Chondrocyte (in vitro differentiated cells): ENCODE measurements at regions not wholly inside any gene's neighbourhood (a gene's known extent, or its start where the extent isn't known, plus 50 kb on each side); places are given as distances from the start of the nearest gene placed in this dataset.

Experiments used
- DNase-seq: peaks from one replicate; pipeline ENCODE4 v3.0.0; 2021; ENCODE audit warnings: mixed read lengths, low spot score
- H3K27ac Mint-ChIP-seq: one replicate; pipeline ENCODE4 v1.8.0; 2021; ENCODE audit warnings: mild to moderate bottlenecking, moderate library complexity, mixed read lengths; ENCODE audit not compliant: unreplicated experiment
- H3K27me3 Mint-ChIP-seq: 2 replicates; pipeline ENCODE4 v1.8.0; 2021; ENCODE audit warnings: low read depth, mixed read lengths
- H3K36me3 Mint-ChIP-seq: 2 replicates; pipeline ENCODE4 v1.8.0; 2021; ENCODE audit warnings: low read depth, mixed read lengths
- H3K4me1 Mint-ChIP-seq: 2 replicates; pipeline ENCODE4 v1.8.0; 2021; ENCODE audit warnings: low read depth, mild to moderate bottlenecking, mixed read lengths
- H3K4me3 Mint-ChIP-seq: one replicate; pipeline ENCODE4 v1.8.0; 2021; ENCODE audit warnings: mild to moderate bottlenecking, moderate library complexity, mixed read lengths; ENCODE audit not compliant: unreplicated experiment
- H3K9me3 Mint-ChIP-seq: 2 replicates; pipeline ENCODE4 v1.8.0; 2021; ENCODE audit warnings: low read depth, mixed read lengths
- TF ChIP-seq, protein P1 (sequence below): fragments of 200-600 bp; sonication (generic); IDR thresholded peaks from 2 replicates; pipeline ENCODE4 v1.5.0; 2021; ENCODE audit warnings: antibody characterized with exemption, mild to moderate bottlenecking, moderate library complexity

DNA sequence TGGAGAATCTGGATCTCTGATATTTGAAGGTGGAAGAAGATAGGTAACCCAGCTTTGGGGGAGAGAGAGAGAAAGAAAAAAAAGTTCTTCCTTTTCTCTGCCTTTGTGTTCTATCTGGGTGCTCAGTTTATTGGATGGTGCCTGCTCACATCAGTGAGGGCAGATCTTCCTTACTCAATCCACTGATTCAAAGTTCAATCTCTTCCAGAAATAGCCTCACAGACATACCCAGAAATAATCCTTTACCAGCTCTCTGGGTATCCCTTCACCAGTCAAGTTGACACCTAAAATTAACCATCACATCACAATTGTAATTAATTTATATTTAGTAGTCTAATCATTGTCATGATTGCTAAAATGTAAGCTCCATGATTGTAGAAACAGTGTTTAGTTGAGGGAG lies 189.1 kb downstream of the EPM2A start:
- Mint-ChIP-seq H3K4me3 (no peak overlapping the region), H3K4me1 (no peaks in the 10 kb centered on the region), H3K9me3 (no peaks in the 10 kb centered on the region), H3K27me3 (no peaks in the 10 kb centered on the region), H3K27ac (no peak overlapping the region), H3K36me3 (no peaks in the 10 kb centered on the region)
- DNase-seq: no peak
- TF ChIP-seq, protein P1, sequence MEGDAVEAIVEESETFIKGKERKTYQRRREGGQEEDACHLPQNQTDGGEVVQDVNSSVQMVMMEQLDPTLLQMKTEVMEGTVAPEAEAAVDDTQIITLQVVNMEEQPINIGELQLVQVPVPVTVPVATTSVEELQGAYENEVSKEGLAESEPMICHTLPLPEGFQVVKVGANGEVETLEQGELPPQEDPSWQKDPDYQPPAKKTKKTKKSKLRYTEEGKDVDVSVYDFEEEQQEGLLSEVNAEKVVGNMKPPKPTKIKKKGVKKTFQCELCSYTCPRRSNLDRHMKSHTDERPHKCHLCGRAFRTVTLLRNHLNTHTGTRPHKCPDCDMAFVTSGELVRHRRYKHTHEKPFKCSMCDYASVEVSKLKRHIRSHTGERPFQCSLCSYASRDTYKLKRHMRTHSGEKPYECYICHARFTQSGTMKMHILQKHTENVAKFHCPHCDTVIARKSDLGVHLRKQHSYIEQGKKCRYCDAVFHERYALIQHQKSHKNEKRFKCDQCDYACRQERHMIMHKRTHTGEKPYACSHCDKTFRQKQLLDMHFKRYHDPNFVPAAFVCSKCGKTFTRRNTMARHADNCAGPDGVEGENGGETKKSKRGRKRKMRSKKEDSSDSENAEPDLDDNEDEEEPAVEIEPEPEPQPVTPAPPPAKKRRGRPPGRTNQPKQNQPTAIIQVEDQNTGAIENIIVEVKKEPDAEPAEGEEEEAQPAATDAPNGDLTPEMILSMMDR: no peak

DNA sequence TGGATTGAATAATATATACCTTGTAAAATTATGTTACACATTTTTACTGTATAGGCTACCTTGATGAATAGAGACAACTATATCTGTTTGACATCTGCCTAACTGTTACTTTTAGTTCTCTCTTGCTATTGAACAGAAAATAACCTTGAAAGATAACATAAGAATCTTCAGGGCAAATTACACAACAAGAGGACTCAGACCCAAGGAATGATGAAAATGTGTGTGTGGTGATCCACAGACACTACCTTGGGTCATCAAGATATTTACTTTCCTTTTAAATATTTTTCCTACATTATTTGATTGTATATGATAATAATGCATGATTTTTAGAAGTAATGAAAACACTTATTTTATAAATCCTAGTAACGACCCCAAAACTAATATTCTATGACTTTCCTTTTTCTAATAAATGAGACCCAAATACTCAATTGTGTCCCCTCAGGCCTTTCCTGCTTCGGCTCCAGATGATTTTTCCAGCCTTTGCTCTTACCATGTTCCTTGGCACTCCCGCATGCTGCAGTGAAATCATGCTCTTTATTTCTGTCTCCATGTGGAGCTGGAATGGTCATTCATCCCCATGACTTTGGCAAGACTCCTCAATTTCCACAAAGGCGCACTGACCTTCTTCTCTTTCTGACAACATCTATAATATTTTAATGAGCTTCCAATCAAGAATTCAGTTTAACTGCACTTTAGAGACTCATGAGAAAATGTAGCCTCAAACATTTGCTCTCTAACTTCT lies 187.6 kb downstream of the EPM2A start:
- TF ChIP-seq, protein P1: no peak
- H3K27ac Mint-ChIP-seq: no peak overlapping the region

DNA sequence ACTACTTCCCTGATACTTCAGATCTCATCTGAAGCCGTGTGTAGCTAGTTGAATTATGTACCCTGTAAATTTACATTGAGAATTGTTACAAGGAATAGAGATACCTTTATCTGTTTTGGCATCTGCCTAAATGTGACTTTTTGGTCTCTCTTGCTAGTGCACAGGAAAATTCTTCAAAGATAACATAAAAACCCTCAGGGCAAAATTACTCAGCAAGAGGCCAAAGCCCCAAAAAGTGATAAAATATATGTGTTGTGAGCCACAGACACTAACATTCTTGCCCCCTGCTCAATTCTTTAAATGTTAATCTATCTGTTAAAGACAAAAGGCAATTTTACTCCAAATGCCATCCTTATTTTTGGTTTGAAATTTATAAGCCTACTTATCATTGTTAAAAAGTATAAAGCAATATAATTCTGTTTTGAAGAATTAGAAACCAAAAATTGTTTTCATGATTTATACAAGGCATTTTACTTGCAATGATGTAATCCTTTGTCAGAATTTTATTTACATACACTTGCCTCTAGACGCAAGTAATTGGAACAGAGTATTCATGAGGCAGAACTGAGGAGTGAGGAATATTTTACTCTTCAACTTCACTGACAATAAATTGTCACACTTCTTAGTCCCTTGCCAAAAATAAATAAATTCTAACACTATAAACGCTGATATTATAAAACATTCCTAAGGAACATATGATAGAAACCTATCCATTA lies 186.2 kb downstream of the EPM2A start:
- no peak overlapping the region for H3K4me3 Mint-ChIP-seq
- no peaks in the 10 kb centered on the region for H3K4me1 Mint-ChIP-seq
- TF ChIP-seq, protein P1: no peak

More for the DNA sequence above, 187.6 kb downstream of the EPM2A start:
- no peak for DNase-seq
- no peaks in the 10 kb centered on the region for H3K9me3 Mint-ChIP-seq
- no peak overlapping the region for H3K4me3 Mint-ChIP-seq
- no peaks in the 10 kb centered on the region for H3K4me1 Mint-ChIP-seq
- H3K36me3 Mint-ChIP-seq: no peaks in the 10 kb centered on the region
- H3K27me3 Mint-ChIP-seq: no peaks in the 10 kb centered on the region

DNA sequence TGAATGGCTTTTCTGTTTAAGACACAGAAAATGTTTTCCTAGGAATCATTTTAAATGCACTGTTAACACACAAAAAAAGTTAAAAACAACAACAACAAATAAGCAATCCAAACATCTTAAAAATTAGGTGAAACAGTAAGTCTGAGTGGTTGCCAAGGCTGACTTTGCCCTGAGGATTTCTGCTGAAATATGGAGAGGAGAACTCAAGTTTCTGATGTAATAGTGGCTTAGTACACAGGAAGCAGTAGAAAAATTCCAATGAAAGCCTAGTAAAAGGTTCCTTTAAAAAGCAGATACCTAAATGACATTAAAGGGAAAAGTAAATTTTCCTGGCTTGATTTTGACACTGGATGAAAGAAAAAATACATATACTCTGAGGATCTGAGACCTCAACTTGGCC lies 184.2 kb downstream of the EPM2A start:
- no peaks in the 10 kb centered on the region for H3K9me3 Mint-ChIP-seq
- H3K27me3 Mint-ChIP-seq: peaks cover 5% of the 10 kb centered on the region
- no peak overlapping the region for H3K27ac Mint-ChIP-seq
- no peaks in the 10 kb centered on the region for H3K36me3 Mint-ChIP-seq
- no peak overlapping the region for H3K4me3 Mint-ChIP-seq
- TF ChIP-seq, protein P1: no peak
- DNase-seq: no peak
- no peaks in the 10 kb centered on the region for H3K4me1 Mint-ChIP-seq

More for the DNA sequence above, 186.2 kb downstream of the EPM2A start:
- DNase-seq: no peak
- no peaks in the 10 kb centered on the region for H3K36me3 Mint-ChIP-seq
- H3K27ac Mint-ChIP-seq: no peak overlapping the region
- no peaks in the 10 kb centered on the region for H3K9me3 Mint-ChIP-seq
- H3K27me3 Mint-ChIP-seq: peaks cover 5% of the 10 kb centered on the region

DNA sequence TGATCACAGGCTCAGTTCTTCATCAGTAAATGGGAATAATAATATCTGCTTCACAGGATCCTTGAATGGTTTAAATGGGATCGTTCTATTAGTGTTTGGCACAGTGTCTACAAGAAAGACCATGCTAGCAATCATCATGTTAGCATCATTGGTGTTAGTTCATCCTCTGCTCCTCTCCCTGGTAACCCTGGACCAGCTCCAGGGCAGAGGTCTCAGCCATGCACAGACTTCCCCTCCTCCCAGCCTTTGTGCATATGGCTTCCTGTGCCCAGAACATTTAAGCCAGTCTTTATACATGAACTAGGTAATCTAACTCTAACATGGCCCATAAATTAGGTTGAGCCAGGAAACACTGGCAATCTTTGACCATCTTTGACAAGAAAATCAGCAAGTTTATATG lies 180.2 kb downstream of the EPM2A start:
- no peak for DNase-seq
- H3K9me3 Mint-ChIP-seq: no peaks in the 10 kb centered on the region
- TF ChIP-seq, protein P1: no peak
- no peak overlapping the region for H3K27ac Mint-ChIP-seq
- no peak overlapping the region for H3K4me3 Mint-ChIP-seq
- no peaks in the 10 kb centered on the region for H3K36me3 Mint-ChIP-seq
- H3K4me1 Mint-ChIP-seq: no peaks in the 10 kb centered on the region
- H3K27me3 Mint-ChIP-seq: peaks cover 5% of the 10 kb centered on the region
